Gastroesophageal sphincter (tissue), 4 donors: ENCODE measurements at regions not wholly inside any gene's neighbourhood (a gene's known extent, or its start where the extent isn't known, plus 50 kb on each side); places are given as distances from the start of the nearest gene placed in this dataset.
A peak's percentile ranks its signal among the peaks of the same experiment; 100 is the strongest.

ENCODE experiments used
- ATAC-seq: fragments of 150-250 bp; one replicate; pipeline ENCODE4 v1.9.1; 2016; ENCODE audit warnings: mild to moderate bottlenecking, moderate library complexity
- H3K27ac ChIP-seq, 4 donors: fragments of 200-600 bp; sonication (generic) in 3 of 4; 1 replicate in 3 of 4; 2 replicates in 1 of 4; pipeline ENCODE4 v1.5.1; 2016 to 2019
- H3K27me3 ChIP-seq: fragments of 200-600 bp; sonication (generic); one replicate; pipeline ENCODE4 v1.5.1; 2019
- H3K36me3 ChIP-seq, 2 donors: fragments of 200-600 bp; sonication (generic); one replicate each; pipeline ENCODE4 v1.5.1; 2019; ENCODE audit warnings: control low read depth in 1 of 2
- H3K4me1 ChIP-seq, 3 donors: fragments of 200-600 bp; sonication (generic); 1 replicate in 2 of 3; 2 replicates in 1 of 3; pipeline ENCODE4 v1.5.1; 2016 to 2019; ENCODE audit warnings: control low read depth in 2 of 3
- H3K4me3 ChIP-seq, 2 donors: fragments of 200-600 bp; sonication (generic); one replicate each; pipeline ENCODE4 v1.5.1; 2019; ENCODE audit warnings: mild to moderate bottlenecking in 1 of 2, moderate library complexity in 1 of 2
- H3K9me3 ChIP-seq, 3 donors: fragments of 200-600 bp; sonication (generic); one replicate each; pipeline ENCODE4 v1.5.1; 2017 to 2019; ENCODE audit warnings: control low read depth in 2 of 3
- EP300 ChIP-seq: sonication (generic); formaldehyde crosslinking; IDR thresholded peaks from one replicate; pipeline ENCODE4 v1.6.1; 2017; ENCODE audit warnings: antibody characterized with exemption, mild to moderate bottlenecking
- POLR2A ChIP-seq, 2 donors: fragments of 450-650 bp; IDR thresholded peaks; one replicate each; pipeline ENCODE4 v1.6.1; 2017; ENCODE audit warnings: antibody characterized with exemption in 2 of 2, mild to moderate bottlenecking in 2 of 2, moderate library complexity in 1 of 2
- POLR2AphosphoS5 ChIP-seq: sonication (generic); formaldehyde crosslinking; IDR thresholded peaks from one replicate; pipeline ENCODE4 v1.6.1; 2017; ENCODE audit warnings: antibody characterized with exemption
- WGBS, 2 donors: methylation state at CpG; one replicate each; pipeline ENCODE4 v1.1.5; 2018; ENCODE audit warnings: low coverage in 1 of 2; 5-methylcytosine and 5-hydroxymethylcytosine counted together
- TF ChIP-seq, protein P1 (sequence below), 4 experiments: fragments of 200-600 bp in 2 of 4; fragments of 450-650 bp in 2 of 4; sonication (generic) in 1 of 4; IDR thresholded peaks; one replicate each; pipeline ENCODE4 v1.5.1; 2017 to 2019; ENCODE audit warnings: antibody characterized with exemption in 4 of 4, mild to moderate bottlenecking in 2 of 4, moderate library complexity in 2 of 4

GRCh38 chr2:199612509-199613130 is 154.9 kb upstream of the SATB2 start:
- WGBS, 2 donors, result 80 to 88% methylated on average over 3 to 4 of the region's 4 CpGs
- no peak for ATAC-seq
- H3K27me3 ChIP-seq, result no peaks in the 10 kb centered on the region

GRCh38 chr2:199607914-199608313 is 150.2 kb upstream of the SATB2 start:
- ATAC-seq, result no peak
- no peaks in the 10 kb centered on the region for H3K9me3 ChIP-seq
- peaks cover 0 to 8% (median 0%) of the 10 kb centered on the region in 3 donors for H3K4me1 ChIP-seq
- H3K27me3 ChIP-seq, result peaks cover 15% of the 10 kb centered on the region
- WGBS, 2 donors, result 80 to 100% methylated on average over 1 to 3 of the region's 3 CpGs
- no peak for TF ChIP-seq POLR2AphosphoS5
- TF ChIP-seq, protein P1, sequence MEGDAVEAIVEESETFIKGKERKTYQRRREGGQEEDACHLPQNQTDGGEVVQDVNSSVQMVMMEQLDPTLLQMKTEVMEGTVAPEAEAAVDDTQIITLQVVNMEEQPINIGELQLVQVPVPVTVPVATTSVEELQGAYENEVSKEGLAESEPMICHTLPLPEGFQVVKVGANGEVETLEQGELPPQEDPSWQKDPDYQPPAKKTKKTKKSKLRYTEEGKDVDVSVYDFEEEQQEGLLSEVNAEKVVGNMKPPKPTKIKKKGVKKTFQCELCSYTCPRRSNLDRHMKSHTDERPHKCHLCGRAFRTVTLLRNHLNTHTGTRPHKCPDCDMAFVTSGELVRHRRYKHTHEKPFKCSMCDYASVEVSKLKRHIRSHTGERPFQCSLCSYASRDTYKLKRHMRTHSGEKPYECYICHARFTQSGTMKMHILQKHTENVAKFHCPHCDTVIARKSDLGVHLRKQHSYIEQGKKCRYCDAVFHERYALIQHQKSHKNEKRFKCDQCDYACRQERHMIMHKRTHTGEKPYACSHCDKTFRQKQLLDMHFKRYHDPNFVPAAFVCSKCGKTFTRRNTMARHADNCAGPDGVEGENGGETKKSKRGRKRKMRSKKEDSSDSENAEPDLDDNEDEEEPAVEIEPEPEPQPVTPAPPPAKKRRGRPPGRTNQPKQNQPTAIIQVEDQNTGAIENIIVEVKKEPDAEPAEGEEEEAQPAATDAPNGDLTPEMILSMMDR (IDR thresholded peaks at IDR 0.05), result no peak
- no peak for TF ChIP-seq EP300
- no peak for TF ChIP-seq POLR2A (IDR thresholded peaks at IDR 0.05)
- no peaks in the 10 kb centered on the region for H3K36me3 ChIP-seq
- H3K4me3 ChIP-seq, result no peak overlapping the region
- no peak overlapping the region for H3K27ac ChIP-seq

More at GRCh38 chr2:199612509-199613130, 154.9 kb upstream of the SATB2 start:
- Histone ChIP-seq H3K4me3 (no peak overlapping the region), H3K27ac (no peak overlapping the region), H3K36me3 (no peaks in the 10 kb centered on the region), H3K9me3 (no peaks in the 10 kb centered on the region), H3K4me1 (no peaks in the 10 kb centered on the region)
- TF ChIP-seq, protein P1 (IDR thresholded peaks at IDR 0.05), result no peak
- TF ChIP-seq EP300 (no peak), POLR2AphosphoS5 (no peak), POLR2A (IDR thresholded peaks at IDR 0.05) (no peak)

DNA sequence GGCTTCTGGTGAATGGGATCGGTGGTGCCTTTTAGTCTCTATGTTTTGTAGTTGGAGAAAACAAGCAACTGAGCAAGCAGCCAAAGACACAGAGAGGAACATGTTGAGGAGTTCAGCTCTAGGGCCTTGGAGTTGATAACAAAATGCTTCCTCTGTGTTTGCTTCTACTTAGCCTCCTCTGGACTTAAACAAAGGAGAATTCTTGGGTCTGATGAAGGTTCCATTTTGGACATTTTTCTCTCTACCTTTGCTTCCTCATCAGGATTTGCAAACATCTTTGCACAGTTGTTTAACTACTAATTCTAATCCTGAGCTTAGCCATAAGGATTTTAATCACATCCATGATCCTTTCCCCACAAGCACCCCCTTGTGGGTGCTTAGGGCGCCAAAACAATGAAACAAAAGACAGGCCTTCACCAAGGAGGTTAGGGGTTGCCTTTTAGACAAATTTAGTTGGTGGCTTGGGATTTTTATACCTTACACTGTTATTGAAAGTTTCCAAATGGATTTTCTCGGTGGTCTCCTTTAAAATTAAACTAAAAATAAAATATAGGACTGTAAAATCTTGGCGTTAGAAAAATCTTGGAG is 148.5 kb upstream of the SATB2 start:
- Histone ChIP-seq H3K27ac (no peak overlapping the region), H3K4me1 (peaks cover 0 to 8% (median 0%) of the 10 kb centered on the region in 3 donors), H3K27me3 (peaks cover 15% of the 10 kb centered on the region), H3K36me3 (no peaks in the 10 kb centered on the region), H3K4me3 (no peak overlapping the region), H3K9me3 (no peaks in the 10 kb centered on the region)
- 54 to 70% methylated on average over 3 to 4 of the region's 4 CpGs for WGBS, 2 donors
- TF ChIP-seq, protein P1 (IDR thresholded peaks at IDR 0.05), result no peak
- TF ChIP-seq POLR2AphosphoS5 (no peak), POLR2A (IDR thresholded peaks at IDR 0.05) (no peak), EP300 (no peak)
- ATAC-seq, result no peak

GRCh38 chr2:199603721-199604291 is 146.1 kb upstream of the SATB2 start:
- H3K4me3 ChIP-seq, result peak overlapping the region in 1 of 2 donors; percentile 21
- no peak for ATAC-seq
- 15% methylated on average over 24 of the region's 39 CpGs; no CpG with 5 or more reads in 1 of the 2 donors for WGBS, 2 donors
- TF ChIP-seq POLR2A (IDR thresholded peaks at IDR 0.05), result no peak
- TF ChIP-seq POLR2AphosphoS5, result no peak
- TF ChIP-seq, protein P1 (IDR thresholded peaks at IDR 0.05), result no peak
- TF ChIP-seq EP300, result no peak
- peaks cover 0 to 8% (median 0%) of the 10 kb centered on the region in 3 donors for H3K4me1 ChIP-seq
- no peaks in the 10 kb centered on the region for H3K36me3 ChIP-seq
- no peaks in the 10 kb centered on the region for H3K9me3 ChIP-seq
- no peak overlapping the region for H3K27ac ChIP-seq
- peaks cover 19% of the 10 kb centered on the region for H3K27me3 ChIP-seq
